PFSK-1 (cell line): ENCODE measurements at regions not wholly inside any gene's neighbourhood (a gene's known extent, or its start where the extent isn't known, plus 50 kb on each side); places are given as distances from the start of the nearest gene placed in this dataset.

Experiments
- FOXP2 ChIP-seq: optimal IDR thresholded peaks from 2 replicates; pipeline ENCODE3; 2011; ENCODE audit warnings: borderline replicate concordance, control low read depth, inconsistent platforms; ENCODE audit not compliant: insufficient read depth; ENCODE audit errors: extremely low read length, extremely low read depth
- POLR2AphosphoS5 ChIP-seq: IDR thresholded peaks from 2 replicates; pipeline ENCODE4 v1.6.1; 2012; ENCODE audit warnings: low read depth, mild to moderate bottlenecking, control low read depth, low read length, moderate library complexity
- SIN3A ChIP-seq: IDR thresholded peaks from 2 replicates; pipeline ENCODE4 v1.6.1; 2012; ENCODE audit warnings: mild to moderate bottlenecking, low read length, moderate library complexity, borderline replicate concordance; ENCODE audit not compliant: insufficient read depth
- TAF1 ChIP-seq: IDR thresholded peaks from 2 replicates; pipeline ENCODE4 v1.6.1; 2012; ENCODE audit warnings: low read length, control low read depth, borderline replicate concordance; ENCODE audit not compliant: insufficient read depth
- TF ChIP-seq, protein P1 (sequence below), 2 experiments: IDR thresholded peaks; 2 replicates each; pipeline versions ENCODE4 v1.6.1 to v1.8.0; 2011 to 2012; ENCODE audit warnings: low read depth in 2 of 2, low read length in 2 of 2, control low read depth in 1 of 2, inconsistent platforms in 1 of 2, mild to moderate bottlenecking in 1 of 2, moderate library complexity in 1 of 2; ENCODE audit not compliant: insufficient read depth in 1 of 2

GRCh38 chr10:130477360-130477759 is 341.2 kb downstream of the GLRX3 start:
- TF ChIP-seq TAF1 (no peak), POLR2AphosphoS5 (no peak), SIN3A (no peak)
- TF ChIP-seq, protein P1, sequence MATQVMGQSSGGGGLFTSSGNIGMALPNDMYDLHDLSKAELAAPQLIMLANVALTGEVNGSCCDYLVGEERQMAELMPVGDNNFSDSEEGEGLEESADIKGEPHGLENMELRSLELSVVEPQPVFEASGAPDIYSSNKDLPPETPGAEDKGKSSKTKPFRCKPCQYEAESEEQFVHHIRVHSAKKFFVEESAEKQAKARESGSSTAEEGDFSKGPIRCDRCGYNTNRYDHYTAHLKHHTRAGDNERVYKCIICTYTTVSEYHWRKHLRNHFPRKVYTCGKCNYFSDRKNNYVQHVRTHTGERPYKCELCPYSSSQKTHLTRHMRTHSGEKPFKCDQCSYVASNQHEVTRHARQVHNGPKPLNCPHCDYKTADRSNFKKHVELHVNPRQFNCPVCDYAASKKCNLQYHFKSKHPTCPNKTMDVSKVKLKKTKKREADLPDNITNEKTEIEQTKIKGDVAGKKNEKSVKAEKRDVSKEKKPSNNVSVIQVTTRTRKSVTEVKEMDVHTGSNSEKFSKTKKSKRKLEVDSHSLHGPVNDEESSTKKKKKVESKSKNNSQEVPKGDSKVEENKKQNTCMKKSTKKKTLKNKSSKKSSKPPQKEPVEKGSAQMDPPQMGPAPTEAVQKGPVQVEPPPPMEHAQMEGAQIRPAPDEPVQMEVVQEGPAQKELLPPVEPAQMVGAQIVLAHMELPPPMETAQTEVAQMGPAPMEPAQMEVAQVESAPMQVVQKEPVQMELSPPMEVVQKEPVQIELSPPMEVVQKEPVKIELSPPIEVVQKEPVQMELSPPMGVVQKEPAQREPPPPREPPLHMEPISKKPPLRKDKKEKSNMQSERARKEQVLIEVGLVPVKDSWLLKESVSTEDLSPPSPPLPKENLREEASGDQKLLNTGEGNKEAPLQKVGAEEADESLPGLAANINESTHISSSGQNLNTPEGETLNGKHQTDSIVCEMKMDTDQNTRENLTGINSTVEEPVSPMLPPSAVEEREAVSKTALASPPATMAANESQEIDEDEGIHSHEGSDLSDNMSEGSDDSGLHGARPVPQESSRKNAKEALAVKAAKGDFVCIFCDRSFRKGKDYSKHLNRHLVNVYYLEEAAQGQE (IDR thresholded peaks at IDR 0.05; ENCODE audit: insufficient read depth in 1 of 2, low read depth in 2 of 2, low read length in 2 of 2) = no peak

- TF ChIP-seq SIN3A = no peak
- TF ChIP-seq TAF1 = no peak
- TF ChIP-seq POLR2AphosphoS5 = no peak
- TF ChIP-seq, protein P1 (IDR thresholded peaks at IDR 0.05; ENCODE audit: insufficient read depth in 1 of 2, low read depth in 2 of 2, low read length in 2 of 2) = no peak
- TF ChIP-seq FOXP2 = no peak
Measured at GRCh38 chr10:130479146-130479545, 343.0 kb downstream of the GLRX3 start.

GRCh38 chr10:130479926-130480325 is 343.7 kb downstream of the GLRX3 start:
- no peak for TF ChIP-seq SIN3A
- TF ChIP-seq, protein P1 (IDR thresholded peaks at IDR 0.05; ENCODE audit: insufficient read depth in 1 of 2, low read depth in 2 of 2, low read length in 2 of 2) = no peak
- no peak for TF ChIP-seq POLR2AphosphoS5
- no peak for TF ChIP-seq TAF1
- no peak for TF ChIP-seq FOXP2

GRCh38 chr10:130480491-130480890 is 344.3 kb downstream of the GLRX3 start:
- TF ChIP-seq SIN3A (no peak), POLR2AphosphoS5 (no peak), TAF1 (no peak), FOXP2 (no peak)
- TF ChIP-seq, protein P1 (IDR thresholded peaks at IDR 0.05; ENCODE audit: insufficient read depth in 1 of 2, low read depth in 2 of 2, low read length in 2 of 2) = no peak

DNA sequence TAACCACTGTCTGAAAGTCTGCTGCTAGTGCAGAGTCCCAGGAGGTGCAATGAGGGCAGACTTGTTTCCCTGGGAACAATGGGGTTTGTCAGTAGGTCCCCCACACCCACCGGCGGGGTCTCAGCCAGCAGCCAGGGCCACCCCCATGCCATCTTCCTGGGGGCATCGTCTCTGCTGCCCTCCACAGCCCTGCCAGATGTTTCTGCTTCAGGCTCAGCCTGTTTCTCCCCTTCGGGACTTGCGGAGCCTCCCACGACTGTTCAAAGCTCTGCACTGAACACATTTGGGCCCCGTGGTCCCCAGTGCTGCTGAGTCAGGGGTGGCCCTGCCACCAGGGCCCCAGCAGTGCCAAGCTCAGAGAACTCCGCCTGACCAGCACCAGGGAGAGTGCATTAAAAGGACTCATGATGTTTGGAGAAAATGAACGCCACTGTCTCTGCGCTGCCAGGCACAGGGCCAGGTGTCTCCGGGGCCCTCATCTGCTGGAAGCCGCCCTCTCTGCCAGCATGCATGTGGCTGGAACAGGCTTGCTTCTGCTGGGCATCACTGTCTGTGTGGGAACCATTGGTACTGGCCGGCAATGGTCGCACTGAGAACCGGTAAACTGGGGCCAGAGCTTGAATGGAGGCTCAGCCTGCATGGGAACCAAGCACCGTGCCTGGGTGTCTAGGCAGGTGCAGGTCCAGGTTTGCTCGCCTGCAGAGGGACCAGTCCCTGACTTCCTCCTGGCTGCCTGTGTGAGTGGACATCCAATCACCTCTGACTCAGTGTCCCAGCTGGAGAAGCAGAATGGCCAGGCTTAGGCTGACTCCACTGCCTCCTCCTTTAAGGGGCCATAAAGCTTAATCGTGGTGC is 345.1 kb downstream of the GLRX3 start:
- TF ChIP-seq POLR2AphosphoS5 = no peak
- no peak for TF ChIP-seq TAF1
- no peak for TF ChIP-seq SIN3A
- TF ChIP-seq, protein P1 (IDR thresholded peaks at IDR 0.05; ENCODE audit: insufficient read depth in 1 of 2, low read depth in 2 of 2, low read length in 2 of 2) = no peak
- TF ChIP-seq FOXP2 = no peak
